ENCODE measurements at regions not wholly inside any gene's neighbourhood (a gene's known extent, or its start where the extent isn't known, plus 50 kb on each side); places are given as distances from the start of the nearest gene placed in this dataset.
A peak's percentile ranks its signal among the peaks of the same experiment; 100 is the strongest.

GRCh38 chr14:65904988-65905387, 492.5 kb downstream of the FUT8 start:
- Histone ChIP-seq H3K9me3 (ENCODE audit: insufficient read depth, low read length, severe bottlenecking) (peaks cover 13% of the 10 kb centered on the region), H3K79me2 (ENCODE audit: insufficient read depth, low read length) (no peaks in the 10 kb centered on the region), H3K36me3 (ENCODE audit: insufficient read depth, low read length) (no peaks in the 10 kb centered on the region), H3K4me3 (ENCODE audit: low read depth in 1 of 2, low read length in 2 of 2) (no peak overlapping the region), H4K20me1 (ENCODE audit: insufficient read depth, low read length) (no peaks in the 10 kb centered on the region), H3K9ac (ENCODE audit: low read depth, low read length) (no peak overlapping the region), H3K4me1 (ENCODE audit: insufficient read depth, low read length) (peaks cover 3% of the 10 kb centered on the region; the same call in 1 of the 2 replicates), H3K27ac (ENCODE audit: low read length) (no peak overlapping the region), H2AFZ (ENCODE audit: low read depth, low read length) (peak overlapping the region; percentile 50), H3K27me3 (ENCODE audit: insufficient read depth, low read length, poor library complexity) (no peaks in the 10 kb centered on the region), H3K4me2 (ENCODE audit: insufficient read depth, low read length) (no peak overlapping the region)
- ATAC-seq (ENCODE audit: insufficient read depth, low read depth) = no peak
- no peak for TF ChIP-seq EZH2 (IDR thresholded peaks at IDR 0.05; ENCODE audit: borderline replicate concordance, low read depth, low read length, severe bottlenecking)
- no peak for TF ChIP-seq CTCF (IDR thresholded peaks at IDR 0.05; ENCODE audit: borderline replicate concordance, extremely low read depth, low read length, poor library complexity, severe bottlenecking)
- DNase-seq = no peak

DNA sequence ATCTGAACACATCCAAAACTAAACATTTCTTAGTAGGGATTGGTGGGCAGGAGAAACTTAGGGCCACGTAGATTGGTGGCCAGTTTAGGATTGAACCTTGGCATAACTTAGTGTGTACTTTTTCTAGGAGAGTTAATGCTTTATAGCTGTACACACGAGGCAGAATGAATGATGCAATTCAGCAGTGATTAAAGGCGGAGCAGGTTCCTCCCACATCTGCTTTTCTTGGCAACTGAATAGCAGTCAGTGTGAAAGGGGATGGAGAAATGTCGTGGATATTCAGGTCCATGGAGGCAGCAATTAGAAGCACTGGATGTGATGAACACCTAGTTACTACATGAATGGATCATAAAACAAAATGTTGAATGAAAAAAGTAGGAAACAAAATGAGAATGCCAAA, 493.8 kb downstream of the FUT8 start:
- Histone ChIP-seq H2AFZ (ENCODE audit: low read depth, low read length) (no peak overlapping the region), H3K4me3 (ENCODE audit: low read depth in 1 of 2, low read length in 2 of 2) (no peak overlapping the region), H4K20me1 (ENCODE audit: insufficient read depth, low read length) (no peaks in the 10 kb centered on the region), H3K79me2 (ENCODE audit: insufficient read depth, low read length) (no peaks in the 10 kb centered on the region), H3K27me3 (ENCODE audit: insufficient read depth, low read length, poor library complexity) (no peaks in the 10 kb centered on the region), H3K36me3 (ENCODE audit: insufficient read depth, low read length) (no peaks in the 10 kb centered on the region), H3K4me1 (ENCODE audit: insufficient read depth, low read length) (peaks cover 3% of the 10 kb centered on the region; the same call in 1 of the 2 replicates), H3K27ac (ENCODE audit: low read length) (no peak overlapping the region), H3K9ac (ENCODE audit: low read depth, low read length) (no peak overlapping the region), H3K9me3 (ENCODE audit: insufficient read depth, low read length, severe bottlenecking) (peaks cover 7% of the 10 kb centered on the region), H3K4me2 (ENCODE audit: insufficient read depth, low read length) (no peak overlapping the region)
- DNase-seq = no peak
- no peak for ATAC-seq (ENCODE audit: insufficient read depth, low read depth)
- TF ChIP-seq EZH2 (IDR thresholded peaks at IDR 0.05; ENCODE audit: borderline replicate concordance, low read depth, low read length, severe bottlenecking) = no peak
- TF ChIP-seq CTCF (IDR thresholded peaks at IDR 0.05; ENCODE audit: borderline replicate concordance, extremely low read depth, low read length, poor library complexity, severe bottlenecking) = no peak

DNA sequence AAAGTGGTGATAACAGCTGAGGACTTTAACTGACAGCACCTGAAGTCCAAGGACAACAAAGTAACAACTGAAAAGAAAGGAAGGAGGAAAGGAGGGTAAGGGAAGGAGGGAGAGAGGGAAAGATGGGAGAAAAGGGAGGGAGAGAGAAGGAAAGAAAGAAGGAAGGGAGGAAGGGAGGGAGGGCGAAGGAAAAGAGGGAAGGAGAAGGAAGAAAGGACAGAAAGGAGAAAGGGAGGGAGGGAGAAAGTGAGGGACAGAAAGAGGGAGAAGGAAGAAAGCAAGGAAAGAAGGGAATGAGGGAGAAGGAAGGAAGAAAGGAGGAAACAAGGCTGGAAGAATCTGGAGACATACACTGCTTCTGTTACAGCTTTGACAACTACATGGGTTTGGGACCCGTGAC, 494.4 kb downstream of the FUT8 start:
- no peak for DNase-seq
- TF ChIP-seq EZH2 (IDR thresholded peaks at IDR 0.05; ENCODE audit: borderline replicate concordance, low read depth, low read length, severe bottlenecking) = no peak
- no peak for TF ChIP-seq CTCF (IDR thresholded peaks at IDR 0.05; ENCODE audit: borderline replicate concordance, extremely low read depth, low read length, poor library complexity, severe bottlenecking)
- H3K79me2 ChIP-seq (ENCODE audit: insufficient read depth, low read length) = no peaks in the 10 kb centered on the region
- H3K4me1 ChIP-seq (ENCODE audit: insufficient read depth, low read length) = peaks cover 3% of the 10 kb centered on the region; the same call in 1 of the 2 replicates
- H3K27me3 ChIP-seq (ENCODE audit: insufficient read depth, low read length, poor library complexity) = no peaks in the 10 kb centered on the region
- H3K9ac ChIP-seq (ENCODE audit: low read depth, low read length) = no peak overlapping the region
- no peaks in the 10 kb centered on the region for H3K36me3 ChIP-seq (ENCODE audit: insufficient read depth, low read length)
- H4K20me1 ChIP-seq (ENCODE audit: insufficient read depth, low read length) = no peaks in the 10 kb centered on the region
- H3K4me3 ChIP-seq (ENCODE audit: low read depth in 1 of 2, low read length in 2 of 2) = no peak overlapping the region
- peak overlapping the region; percentile 21 for H2AFZ ChIP-seq (ENCODE audit: low read depth, low read length)
- H3K4me2 ChIP-seq (ENCODE audit: insufficient read depth, low read length) = no peak overlapping the region
- ATAC-seq (ENCODE audit: insufficient read depth, low read depth) = no peak
- peaks cover 1% of the 10 kb centered on the region for H3K9me3 ChIP-seq (ENCODE audit: insufficient read depth, low read length, severe bottlenecking)
- no peak overlapping the region for H3K27ac ChIP-seq (ENCODE audit: low read length)
